ENCODE measurements at regions not wholly inside any gene's neighbourhood (a gene's known extent, or its start where the extent isn't known, plus 50 kb on each side); places are given as distances from the start of the nearest gene placed in this dataset.

DNA sequence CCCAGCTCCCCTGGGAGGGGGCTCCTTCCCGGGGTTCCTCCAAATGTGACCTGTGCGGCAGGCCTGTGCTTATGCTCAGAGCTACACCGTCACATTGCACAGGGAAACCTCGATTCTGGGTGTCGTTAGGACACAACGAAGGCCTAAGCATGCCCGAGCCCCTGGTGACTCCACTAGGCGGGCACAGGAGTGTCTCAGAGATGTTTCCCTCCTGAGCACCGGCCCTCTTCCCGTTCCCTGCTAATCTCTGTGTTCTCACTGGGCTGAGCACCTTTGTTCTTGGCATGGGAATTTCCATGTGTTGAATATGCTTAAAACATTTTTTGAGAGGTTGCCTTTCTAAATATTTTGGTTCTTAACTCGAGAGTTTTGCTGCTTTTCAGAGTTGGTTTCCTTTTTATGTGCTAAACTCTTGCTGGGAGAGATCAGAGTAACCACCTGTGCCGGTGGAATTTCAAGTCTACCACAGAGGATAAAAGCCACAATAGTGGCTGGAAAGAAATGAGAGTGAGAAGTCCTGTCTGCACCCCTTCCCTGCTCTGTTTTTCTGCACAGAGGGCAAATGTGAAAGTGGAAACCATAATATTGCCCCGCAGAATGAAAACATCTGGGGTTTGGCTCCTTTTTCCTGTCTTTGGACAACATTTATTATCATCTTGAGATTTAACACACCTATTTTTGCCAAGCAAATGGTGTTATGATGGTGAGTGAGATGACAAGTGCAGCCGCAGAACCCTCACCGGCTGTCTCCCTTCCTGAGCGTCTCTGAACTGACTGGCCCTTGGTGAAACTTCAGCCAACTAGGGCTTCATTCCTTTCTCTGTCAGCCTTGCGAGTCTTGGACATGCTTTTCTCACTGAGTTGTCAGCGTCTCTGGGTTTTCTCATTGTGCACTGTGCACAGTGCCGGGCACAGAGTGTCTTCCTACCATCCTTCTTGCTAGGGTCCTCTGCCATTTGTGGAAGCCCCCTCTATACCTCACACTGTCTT is 154.1 kb downstream of the VAPA start:
- TF ChIP-seq, protein P1, sequence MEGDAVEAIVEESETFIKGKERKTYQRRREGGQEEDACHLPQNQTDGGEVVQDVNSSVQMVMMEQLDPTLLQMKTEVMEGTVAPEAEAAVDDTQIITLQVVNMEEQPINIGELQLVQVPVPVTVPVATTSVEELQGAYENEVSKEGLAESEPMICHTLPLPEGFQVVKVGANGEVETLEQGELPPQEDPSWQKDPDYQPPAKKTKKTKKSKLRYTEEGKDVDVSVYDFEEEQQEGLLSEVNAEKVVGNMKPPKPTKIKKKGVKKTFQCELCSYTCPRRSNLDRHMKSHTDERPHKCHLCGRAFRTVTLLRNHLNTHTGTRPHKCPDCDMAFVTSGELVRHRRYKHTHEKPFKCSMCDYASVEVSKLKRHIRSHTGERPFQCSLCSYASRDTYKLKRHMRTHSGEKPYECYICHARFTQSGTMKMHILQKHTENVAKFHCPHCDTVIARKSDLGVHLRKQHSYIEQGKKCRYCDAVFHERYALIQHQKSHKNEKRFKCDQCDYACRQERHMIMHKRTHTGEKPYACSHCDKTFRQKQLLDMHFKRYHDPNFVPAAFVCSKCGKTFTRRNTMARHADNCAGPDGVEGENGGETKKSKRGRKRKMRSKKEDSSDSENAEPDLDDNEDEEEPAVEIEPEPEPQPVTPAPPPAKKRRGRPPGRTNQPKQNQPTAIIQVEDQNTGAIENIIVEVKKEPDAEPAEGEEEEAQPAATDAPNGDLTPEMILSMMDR (IDR thresholded peaks at IDR 0.05): no peak
- no peak for TF ChIP-seq SIN3A (IDR thresholded peaks at IDR 0.05; ENCODE audit: borderline replicate concordance, insufficient read depth, low read depth, low read length)
- TF ChIP-seq POLR2AphosphoS5 (IDR thresholded peaks at IDR 0.05; ENCODE audit: low read depth, low read length): no peak
- TF ChIP-seq, protein P2, sequence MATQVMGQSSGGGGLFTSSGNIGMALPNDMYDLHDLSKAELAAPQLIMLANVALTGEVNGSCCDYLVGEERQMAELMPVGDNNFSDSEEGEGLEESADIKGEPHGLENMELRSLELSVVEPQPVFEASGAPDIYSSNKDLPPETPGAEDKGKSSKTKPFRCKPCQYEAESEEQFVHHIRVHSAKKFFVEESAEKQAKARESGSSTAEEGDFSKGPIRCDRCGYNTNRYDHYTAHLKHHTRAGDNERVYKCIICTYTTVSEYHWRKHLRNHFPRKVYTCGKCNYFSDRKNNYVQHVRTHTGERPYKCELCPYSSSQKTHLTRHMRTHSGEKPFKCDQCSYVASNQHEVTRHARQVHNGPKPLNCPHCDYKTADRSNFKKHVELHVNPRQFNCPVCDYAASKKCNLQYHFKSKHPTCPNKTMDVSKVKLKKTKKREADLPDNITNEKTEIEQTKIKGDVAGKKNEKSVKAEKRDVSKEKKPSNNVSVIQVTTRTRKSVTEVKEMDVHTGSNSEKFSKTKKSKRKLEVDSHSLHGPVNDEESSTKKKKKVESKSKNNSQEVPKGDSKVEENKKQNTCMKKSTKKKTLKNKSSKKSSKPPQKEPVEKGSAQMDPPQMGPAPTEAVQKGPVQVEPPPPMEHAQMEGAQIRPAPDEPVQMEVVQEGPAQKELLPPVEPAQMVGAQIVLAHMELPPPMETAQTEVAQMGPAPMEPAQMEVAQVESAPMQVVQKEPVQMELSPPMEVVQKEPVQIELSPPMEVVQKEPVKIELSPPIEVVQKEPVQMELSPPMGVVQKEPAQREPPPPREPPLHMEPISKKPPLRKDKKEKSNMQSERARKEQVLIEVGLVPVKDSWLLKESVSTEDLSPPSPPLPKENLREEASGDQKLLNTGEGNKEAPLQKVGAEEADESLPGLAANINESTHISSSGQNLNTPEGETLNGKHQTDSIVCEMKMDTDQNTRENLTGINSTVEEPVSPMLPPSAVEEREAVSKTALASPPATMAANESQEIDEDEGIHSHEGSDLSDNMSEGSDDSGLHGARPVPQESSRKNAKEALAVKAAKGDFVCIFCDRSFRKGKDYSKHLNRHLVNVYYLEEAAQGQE (IDR thresholded peaks at IDR 0.05; ENCODE audit: insufficient read depth in 1 of 2, low read depth in 2 of 2, low read length in 1 of 2): no peak

All from Panc1 (cell line).